AG09319 (cell line): ENCODE measurements at regions not wholly inside any gene's neighbourhood (a gene's known extent, or its start where the extent isn't known, plus 50 kb on each side); places are given as distances from the start of the nearest gene placed in this dataset.

Experiments
- DNase-seq: peaks from one replicate; pipeline ENCODE4 v3.0.0-alpha.2; 2010; ENCODE audit warnings: low read depth; ENCODE audit errors: extremely low read depth
- CTCF ChIP-seq: IDR thresholded peaks from 2 replicates; pipeline ENCODE4 v1.5.1; 2011; ENCODE audit warnings: low read depth, mild to moderate bottlenecking, inconsistent platforms, low read length, moderate library complexity

GRCh38 chr16:86669285-86669805 is 91.0 kb downstream of the FOXL1 start:
- DNase-seq, result no peak
- no peak for TF ChIP-seq CTCF

GRCh38 chr16:86669937-86670749 is 91.8 kb downstream of the FOXL1 start:
- DNase-seq, result no peak
- no peak for TF ChIP-seq CTCF

- DNase-seq, result no peak
- TF ChIP-seq CTCF, result no peak
These were observed 92.4 kb downstream of the FOXL1 start for GRCh38 chr16:86670750-86671234.

- no peak for DNase-seq
- no peak for TF ChIP-seq CTCF
These were observed 93.3 kb downstream of the FOXL1 start for GRCh38 chr16:86671486-86672178.

- no peak for DNase-seq
- no peak for TF ChIP-seq CTCF
These were observed 94.0 kb downstream of the FOXL1 start for GRCh38 chr16:86672179-86672863.

DNA sequence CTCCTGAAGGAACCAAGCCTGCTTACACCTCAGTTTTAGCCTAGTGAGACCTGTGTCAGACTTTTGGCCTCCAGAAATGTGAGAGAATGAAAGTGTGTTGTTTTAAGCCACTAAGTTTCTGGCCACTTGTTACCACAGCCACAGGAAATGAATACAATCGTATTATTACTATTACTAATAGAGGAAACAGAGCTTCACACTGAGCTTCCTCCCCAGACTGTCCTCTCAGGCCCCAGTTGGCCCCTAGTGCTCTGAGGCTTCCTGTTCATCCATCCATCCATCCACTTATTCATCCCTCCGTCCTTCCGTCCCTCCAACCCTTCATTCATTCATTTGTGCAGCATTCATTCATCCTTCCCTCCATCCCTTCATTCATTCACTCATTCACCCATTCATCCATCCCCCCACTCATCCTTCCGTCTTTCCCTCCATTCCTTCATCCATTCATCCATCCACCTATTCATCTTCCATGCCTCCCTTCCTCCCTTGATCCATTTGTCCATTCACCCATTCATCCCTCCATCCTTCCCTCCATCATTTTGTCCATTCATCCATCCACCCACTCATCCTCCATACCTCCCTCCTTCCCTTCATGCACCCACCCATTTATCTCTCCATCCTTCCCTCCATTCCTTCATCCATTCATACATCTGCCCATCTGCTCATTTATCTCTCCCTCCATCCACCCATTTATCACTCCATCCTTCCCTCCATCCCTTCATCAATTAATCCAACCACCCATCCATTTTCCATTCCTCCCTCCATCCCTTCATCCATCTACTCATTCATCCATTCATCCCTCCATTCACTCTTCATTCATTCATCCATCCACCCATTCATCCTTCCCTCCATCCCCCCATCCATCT is 95.0 kb downstream of the FOXL1 start:
- DNase-seq, result no peak
- no peak for TF ChIP-seq CTCF
